Suprapubic skin (tissue), 3 donors: ENCODE measurements at regions not wholly inside any gene's neighbourhood (a gene's known extent, or its start where the extent isn't known, plus 50 kb on each side); places are given as distances from the start of the nearest gene placed in this dataset.

ENCODE experiments used
- CTCF ChIP-seq, 2 donors: fragments of 200-600 bp in 1 of 2; fragments of 450-650 bp in 1 of 2; sonication (generic) in 1 of 2; IDR thresholded peaks; one replicate each; pipeline ENCODE4 v1.5.1; 2016 to 2019; ENCODE audit warnings: antibody characterized with exemption in 2 of 2, mild to moderate bottlenecking in 1 of 2, moderate library complexity in 1 of 2
- POLR2A ChIP-seq, 2 donors: fragments of 450-650 bp; IDR thresholded peaks; one replicate each; pipeline ENCODE4 v1.6.1; 2017; ENCODE audit warnings: antibody characterized with exemption in 2 of 2, mild to moderate bottlenecking in 2 of 2, moderate library complexity in 2 of 2

- TF ChIP-seq CTCF (IDR thresholded peaks at IDR 0.05) (no peak), POLR2A (IDR thresholded peaks at IDR 0.05) (no peak)
These were observed 1160.4 kb downstream of the EFNA5 start for GRCh38 chr5:106510321-106510720.
